H1 (cell line): ENCODE measurements at regions not wholly inside any gene's neighbourhood (a gene's known extent, or its start where the extent isn't known, plus 50 kb on each side); places are given as distances from the start of the nearest gene placed in this dataset.

ENCODE experiments used
- ASH2L ChIP-seq: fragments of 200-600, 300-600 bp; sonication (generic); IDR thresholded peaks from one replicate; pipeline ENCODE4 v1.7.1; 2017; ENCODE audit warnings: low read length
- CBX5 ChIP-seq: fragments of 300-800, 300-1000 bp; sonication (generic); IDR thresholded peaks from 2 replicates; pipeline ENCODE4 v1.7.1; 2016; ENCODE audit warnings: antibody characterized with exemption, low read length, low read depth
- CREB1 ChIP-seq: IDR thresholded peaks from 2 replicates; pipeline ENCODE4 v1.6.1; 2012; ENCODE audit warnings: inconsistent platforms
- CTCF ChIP-seq, 3 experiments: IDR thresholded peaks; 1 replicate in 2 of 3; 2 replicates in 1 of 3; pipeline versions ENCODE4 v1.5.1 to v1.6.1; 2011; ENCODE audit warnings: low read length in 3 of 3, mild to moderate bottlenecking in 3 of 3, inconsistent platforms in 2 of 3, low read depth in 1 of 3, moderate library complexity in 1 of 3; ENCODE audit not compliant: insufficient read depth in 1 of 3; ENCODE audit errors: control extremely low read depth in 1 of 3
- NRF1 ChIP-seq: IDR thresholded peaks from 2 replicates; pipeline ENCODE4 v1.6.1; 2011; ENCODE audit warnings: mild to moderate bottlenecking, low read depth, low read length, improper control_type of control experiment
- SIRT6 ChIP-seq: IDR thresholded peaks from one replicate; pipeline ENCODE4 v1.7.1; 2012; ENCODE audit warnings: low read length, inconsistent platforms
- SP1 ChIP-seq: IDR thresholded peaks from 2 replicates; pipeline ENCODE4 v1.6.1; 2011; ENCODE audit warnings: low read depth, low read length

- no peak for TF ChIP-seq CREB1
- TF ChIP-seq ASH2L, result no peak
- no peak for TF ChIP-seq SIRT6
- TF ChIP-seq CTCF (IDR thresholded peaks at IDR 0.05; ENCODE audit: control extremely low read depth in 1 of 3, insufficient read depth in 1 of 3, low read depth in 1 of 3, low read length in 3 of 3), result no peak
- no peak for TF ChIP-seq CBX5
- no peak for TF ChIP-seq NRF1
- TF ChIP-seq SP1, result no peak
Observed at GRCh38 chr1:189226779-189227178, 1250.9 kb downstream of the BRINP3 start (continued).
